ENCODE measurements at regions not wholly inside any gene's neighbourhood (a gene's known extent, or its start where the extent isn't known, plus 50 kb on each side); places are given as distances from the start of the nearest gene placed in this dataset.

DNA sequence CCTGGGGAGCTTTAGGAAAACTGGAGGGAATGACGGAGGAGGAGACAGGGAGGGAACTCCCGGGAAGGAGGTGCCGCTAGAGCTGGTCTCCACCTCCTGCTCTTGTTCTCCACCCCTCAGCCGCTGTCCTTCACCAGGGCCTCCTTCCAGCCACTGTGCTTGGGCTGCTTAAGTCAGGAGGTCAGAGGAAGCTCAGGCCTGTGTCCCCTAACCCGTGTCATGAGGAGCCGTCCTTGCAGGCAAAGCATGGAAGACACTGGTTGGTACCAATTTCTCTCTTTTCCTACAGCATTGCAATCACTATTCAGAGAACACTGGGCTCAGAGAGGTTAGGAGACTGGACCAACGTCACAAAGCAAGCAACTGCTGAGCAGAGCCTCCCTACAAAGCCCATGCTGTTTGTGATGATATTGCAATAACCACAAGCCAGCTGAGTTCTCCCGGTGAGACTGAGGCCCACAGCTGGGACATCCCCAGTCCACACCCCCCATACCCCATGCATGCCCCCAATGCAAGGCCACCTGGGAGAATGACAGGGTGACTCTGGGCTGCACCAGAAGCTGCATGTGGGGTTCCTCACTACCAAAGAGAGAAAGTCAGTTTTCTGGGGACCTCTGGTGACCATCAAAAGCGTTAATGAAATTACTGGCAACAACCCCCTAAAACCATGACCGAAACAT, 427.5 kb downstream of the NPHP4 start:
- no peak for ATAC-seq

DNA sequence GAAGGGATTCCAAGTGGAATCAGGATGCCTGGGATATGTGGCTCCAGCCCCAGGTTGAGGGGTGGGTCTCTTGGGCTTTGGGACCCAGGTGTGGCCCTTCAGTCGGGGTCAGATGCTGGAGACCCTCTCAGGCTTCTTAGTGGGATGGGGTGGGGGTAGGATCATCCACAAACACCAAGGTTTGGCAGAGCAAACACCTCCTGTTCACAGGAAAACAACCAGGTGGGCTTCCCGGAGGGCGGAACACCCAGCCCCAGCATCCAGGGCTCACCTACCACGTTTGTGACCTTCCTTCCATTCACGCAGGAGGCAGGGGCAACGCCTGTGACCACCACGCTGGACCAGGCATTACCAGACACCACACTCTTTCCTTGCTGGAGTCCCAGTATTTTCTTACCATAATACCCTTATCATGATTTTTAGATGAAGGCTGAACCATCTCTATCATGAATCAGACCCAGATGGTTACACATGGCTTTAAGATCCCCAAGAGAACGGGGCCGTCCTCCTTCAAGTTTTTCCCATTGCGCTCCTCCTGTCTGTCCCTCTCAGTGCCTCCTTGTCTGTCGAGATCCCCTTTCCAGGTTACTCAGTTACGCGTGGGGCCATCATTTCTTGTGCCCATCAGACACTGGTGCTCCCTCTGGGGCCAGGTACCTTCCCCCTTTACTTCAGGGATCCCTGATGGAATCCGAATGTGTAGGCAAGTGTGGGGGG, 428.2 kb downstream of the NPHP4 start:
- no peak for ATAC-seq

DNA sequence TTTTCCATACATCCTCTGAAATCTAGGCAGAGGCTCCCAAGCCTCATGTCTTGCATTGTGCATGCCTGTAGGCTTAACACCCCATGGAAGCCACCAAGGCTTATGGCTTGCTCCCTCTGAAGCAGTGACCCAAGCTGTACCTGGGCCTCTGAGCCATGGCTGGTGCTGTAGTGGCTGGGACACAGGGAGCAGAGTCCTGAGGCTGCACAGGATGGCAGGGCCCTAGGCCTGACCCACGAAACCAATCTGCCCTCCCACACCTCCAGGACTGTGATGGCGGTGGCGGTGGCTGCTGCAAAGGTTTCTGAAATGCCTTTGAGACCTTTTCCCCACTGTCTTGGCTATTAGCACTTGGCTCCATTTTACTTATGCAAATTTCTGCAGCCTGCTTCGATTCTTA, 429.5 kb downstream of the NPHP4 start:
- no peak for ATAC-seq

DNA sequence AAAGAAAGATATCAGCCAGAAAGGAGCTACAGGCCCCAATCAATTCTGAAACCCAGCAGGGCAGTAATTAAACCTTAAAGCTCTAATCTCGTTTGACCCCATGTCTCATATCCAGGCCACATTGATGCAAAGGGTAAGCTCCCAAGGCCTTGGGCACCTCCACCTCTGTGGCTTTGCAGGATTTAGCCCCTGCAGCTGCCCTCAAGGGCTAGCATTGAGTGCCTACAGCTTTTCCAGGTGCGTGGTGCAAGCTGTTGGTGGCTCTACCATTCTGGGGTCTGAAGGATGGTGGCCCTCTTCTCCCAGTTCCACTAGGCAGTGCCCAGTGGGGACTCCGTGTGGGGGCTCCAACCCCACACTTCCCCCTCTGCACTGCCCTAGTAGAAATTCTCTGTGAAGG, 429.9 kb downstream of the NPHP4 start:
- no peak for ATAC-seq

DNA sequence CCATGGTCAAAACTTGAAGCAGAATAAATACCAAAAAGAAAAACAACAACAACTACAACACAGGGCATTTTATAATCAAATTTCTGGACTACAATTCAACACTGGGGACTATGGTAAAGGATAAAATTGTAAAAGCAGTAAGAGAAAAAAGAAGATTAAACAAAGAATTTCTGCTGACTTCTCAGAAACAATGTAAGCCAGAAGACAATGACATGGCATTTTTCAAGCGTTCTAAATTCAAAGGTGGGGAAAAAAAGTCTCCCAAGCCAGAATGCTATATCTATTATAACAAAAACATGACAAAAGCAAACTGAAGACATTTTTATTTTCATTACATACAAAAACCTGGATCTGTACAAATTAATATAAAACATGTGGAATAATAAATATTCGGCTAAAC, 433.1 kb downstream of the NPHP4 start:
- ATAC-seq, result no peak

DNA sequence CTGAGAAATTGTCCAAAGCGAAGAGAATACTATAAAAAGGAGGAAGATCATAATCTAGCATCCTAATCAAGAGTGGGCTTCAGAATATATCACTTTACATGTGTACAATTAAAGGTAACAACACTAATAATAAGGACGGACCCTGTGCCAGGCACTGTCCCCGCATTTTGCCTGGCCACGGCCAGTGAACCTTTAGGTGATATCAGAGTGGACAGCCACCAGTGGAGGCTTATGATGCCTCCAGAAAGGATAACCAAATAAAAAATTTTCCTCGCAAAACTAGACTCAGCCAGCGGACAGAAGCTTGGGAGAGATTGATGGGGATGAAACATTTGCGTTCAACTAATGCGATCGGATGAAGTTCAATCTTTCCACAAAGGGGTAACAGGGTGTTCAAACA, 436.4 kb downstream of the NPHP4 start:
- no peak for ATAC-seq

DNA sequence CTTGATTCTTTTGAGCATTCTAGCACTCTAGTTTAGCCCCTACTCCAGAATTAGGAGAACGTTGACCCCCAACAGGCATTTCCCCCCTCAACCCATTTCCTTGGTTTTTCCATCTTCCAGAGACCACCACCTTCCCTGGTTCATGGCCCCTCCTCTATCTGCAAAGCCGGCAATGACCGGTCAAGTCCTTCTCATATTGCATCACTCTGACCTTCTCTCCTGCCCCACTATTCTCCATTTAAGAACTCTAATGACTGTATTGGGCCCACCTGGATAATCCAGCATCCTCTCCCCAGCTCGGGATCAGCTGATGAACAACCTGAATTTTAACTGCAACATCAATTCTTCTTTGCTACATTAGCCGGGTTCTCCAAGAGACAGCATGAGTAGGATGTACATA, 437.4 kb downstream of the NPHP4 start:
- no peak for ATAC-seq

DNA sequence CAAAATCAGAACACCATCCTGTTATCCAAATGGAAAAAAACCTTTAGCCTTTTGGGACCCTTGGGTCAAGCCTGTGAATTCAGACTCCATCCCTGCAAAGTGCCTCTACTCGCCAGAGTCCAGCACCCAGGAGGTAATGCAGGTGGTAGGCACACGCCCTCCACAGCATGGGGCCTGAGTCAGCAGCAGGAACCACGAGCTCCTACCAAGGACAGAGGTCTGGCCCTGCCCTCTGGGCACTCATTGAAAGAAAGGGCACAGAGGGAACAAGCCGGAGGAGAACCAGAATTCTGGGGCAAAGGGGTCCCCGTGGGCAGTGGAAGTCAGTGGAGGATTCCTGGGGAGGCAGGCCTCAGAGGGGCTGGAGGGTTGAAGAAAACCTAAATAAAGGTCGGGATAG, 438.1 kb downstream of the NPHP4 start:
- ATAC-seq, result no peak

DNA sequence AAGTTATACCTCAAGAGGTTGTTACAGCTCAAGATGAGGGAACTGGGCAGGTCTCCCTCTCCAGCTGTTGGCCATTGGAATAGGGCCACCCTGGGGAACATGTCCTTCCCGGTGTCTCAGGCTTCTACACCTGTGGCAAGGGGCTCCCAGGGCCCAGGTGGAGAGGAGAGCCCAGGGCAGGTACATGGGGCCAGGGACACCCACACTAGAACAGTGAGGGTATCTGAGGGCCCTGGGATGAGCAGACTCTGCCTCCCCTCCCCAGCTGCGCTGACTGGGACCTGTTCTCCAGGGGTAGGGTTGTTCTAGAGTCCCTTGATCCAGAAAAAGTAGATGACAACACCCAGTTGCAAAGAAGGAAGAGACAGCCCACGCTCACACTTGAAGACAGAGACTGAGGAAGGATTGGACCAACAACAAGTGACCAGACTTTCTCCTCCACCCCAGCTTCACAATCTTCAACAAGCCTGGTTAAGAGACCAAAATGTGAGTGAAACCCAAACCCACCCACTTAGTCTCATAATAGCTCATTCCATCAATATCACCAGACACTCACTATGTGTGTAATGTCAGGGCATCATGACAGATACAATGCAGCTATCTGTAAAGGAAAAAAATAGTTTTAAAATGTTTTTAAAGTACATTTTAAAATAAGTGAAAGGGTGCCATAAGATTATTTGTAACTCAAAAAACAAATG, 439.3 kb downstream of the NPHP4 start:
- no peak for ATAC-seq

DNA sequence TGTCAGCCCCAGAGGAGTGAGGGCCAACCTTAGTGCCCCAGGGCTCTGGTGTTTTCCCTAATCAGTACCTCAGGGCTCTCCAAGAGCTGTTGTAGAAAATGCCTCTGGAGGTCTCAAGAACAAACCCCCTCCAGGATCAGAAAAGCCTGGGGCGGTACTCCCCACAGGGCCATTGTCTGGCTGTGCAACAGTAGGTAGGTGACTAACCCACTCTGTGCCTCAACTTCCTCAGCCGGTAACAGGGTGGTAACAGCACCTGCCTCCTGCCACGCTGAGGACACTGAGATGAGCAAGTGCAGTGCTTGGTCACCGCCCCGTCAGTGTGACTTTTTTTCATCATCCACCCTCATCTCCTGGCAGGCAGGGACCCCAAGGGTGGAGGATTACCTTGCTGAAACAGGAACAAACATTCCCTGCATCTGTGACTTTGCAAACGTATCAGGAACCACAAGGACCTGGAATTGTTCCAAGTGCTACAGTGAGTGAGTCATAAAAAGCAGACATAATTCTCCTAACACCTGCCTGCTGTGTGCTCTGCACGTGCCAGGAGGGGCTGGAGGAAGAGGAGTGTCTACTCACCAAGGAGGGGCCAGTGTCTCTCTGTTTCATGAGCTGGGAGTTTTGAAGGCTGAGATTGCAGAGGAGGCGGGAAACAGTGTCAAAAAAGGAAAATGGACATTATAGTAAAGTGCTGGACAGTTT, 440.8 kb downstream of the NPHP4 start:
- no peak for ATAC-seq

DNA sequence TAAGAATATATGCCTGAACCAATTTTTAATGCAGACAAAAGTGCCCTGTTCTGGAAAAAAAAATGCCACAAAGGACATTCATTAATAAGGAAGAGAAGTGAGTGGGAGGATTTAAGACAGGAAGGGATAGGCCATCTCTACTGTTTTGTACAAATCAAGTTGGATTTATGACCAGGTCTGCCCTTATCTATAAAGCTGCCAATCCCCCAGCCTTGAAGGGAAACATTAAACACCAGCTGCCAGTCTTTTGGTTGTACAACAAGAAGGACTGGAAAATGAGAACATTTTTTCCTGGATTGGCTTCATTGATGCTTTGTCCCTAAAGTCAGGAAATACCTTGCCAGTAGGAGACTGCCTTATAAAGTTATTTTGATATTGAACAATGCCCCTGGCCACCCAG, 444.0 kb downstream of the NPHP4 start:
- ATAC-seq, result no peak

DNA sequence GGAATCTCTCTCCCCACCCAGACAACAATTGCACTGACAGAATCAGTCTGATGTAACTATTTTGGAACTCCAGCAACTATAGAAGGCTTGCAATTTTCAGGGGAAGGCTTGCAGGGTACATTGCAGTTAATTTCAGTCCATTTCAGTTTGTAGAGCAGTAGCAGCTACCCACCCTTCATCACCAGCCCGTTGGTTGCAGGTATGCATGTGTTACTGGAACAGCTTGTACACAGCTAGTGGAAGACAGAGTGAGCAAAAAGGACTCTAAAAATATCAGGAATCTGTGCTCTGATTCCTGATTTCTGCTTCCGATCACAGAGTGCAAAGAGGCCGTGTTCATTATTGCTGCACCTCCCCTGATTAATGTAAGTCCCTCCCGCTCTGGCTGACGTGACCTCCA, 449.0 kb downstream of the NPHP4 start:
- no peak for ATAC-seq

DNA sequence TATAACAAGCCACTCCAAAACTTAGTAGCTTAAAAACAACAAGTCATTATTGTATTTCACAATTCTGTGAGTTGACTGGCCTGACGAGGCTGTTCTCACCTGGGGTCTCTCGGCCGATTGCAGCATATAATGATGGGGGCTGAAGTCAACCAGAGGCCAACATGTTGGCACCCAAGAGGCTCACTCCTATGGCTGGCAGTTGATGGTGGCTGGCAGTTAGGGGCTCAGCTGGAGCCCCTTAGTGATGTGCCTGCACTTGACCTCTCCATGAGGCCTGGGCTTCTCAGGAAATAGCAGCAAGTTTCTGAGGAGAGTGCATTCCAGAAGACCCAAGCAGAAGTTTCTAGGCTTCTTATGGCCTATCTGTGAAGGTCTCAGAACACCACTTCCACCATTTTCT, 459.4 kb downstream of the NPHP4 start:
- ATAC-seq, result no peak

DNA sequence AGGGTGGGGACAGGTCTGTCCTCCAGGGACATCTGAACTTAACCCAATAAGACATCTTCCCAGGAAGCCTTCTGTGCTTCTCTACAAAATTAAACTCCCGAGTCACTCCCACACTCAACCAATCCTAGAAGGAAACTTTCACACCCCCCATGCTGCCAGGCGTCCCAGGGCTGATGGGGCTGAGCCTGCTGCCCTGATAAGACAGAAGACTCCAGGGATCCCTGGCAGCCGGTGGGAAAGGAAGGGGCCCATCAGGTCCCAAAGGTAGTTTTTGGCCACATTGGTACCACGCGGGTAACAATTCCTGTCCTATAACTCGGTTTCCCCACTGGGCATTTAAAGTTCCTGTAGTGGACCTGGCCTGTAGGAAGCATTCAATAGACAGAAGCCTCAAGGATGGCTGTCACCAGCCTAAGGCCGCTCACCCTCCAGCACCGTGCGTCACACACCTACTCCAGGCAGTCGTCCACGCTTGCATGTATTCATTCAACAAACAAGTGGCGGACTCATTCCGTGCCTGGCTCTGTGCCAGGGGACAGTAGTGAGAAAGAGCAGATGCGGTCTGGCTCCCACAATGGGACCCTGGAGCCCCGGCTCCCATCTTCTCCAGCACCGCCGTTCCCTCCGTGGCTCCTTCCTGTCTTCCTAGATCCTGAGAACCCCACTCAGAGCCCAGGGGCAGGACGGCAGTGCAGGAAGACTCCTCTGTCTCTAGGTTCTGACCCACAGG, 465.2 kb downstream of the NPHP4 start:
- no peak for ATAC-seq

DNA sequence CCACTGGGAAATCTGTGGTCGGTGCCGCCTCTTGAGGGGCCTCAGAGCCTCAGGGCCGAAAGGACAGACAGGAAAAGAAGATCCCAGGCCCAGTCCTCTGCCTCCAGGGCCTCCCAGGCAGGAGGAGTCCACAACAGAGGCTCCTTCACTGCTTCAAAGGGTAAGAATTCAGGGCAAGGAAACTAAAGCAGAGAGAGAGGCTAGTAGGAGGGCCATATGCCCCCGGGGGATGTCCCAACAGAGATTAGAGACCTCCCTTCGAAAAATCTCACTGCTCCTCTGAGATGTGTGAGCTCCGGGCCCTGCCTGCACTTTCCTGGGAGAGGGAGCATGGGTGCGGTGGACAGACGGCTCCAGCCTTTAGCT, 465.9 kb downstream of the NPHP4 start:
- ATAC-seq, result no peak

DNA sequence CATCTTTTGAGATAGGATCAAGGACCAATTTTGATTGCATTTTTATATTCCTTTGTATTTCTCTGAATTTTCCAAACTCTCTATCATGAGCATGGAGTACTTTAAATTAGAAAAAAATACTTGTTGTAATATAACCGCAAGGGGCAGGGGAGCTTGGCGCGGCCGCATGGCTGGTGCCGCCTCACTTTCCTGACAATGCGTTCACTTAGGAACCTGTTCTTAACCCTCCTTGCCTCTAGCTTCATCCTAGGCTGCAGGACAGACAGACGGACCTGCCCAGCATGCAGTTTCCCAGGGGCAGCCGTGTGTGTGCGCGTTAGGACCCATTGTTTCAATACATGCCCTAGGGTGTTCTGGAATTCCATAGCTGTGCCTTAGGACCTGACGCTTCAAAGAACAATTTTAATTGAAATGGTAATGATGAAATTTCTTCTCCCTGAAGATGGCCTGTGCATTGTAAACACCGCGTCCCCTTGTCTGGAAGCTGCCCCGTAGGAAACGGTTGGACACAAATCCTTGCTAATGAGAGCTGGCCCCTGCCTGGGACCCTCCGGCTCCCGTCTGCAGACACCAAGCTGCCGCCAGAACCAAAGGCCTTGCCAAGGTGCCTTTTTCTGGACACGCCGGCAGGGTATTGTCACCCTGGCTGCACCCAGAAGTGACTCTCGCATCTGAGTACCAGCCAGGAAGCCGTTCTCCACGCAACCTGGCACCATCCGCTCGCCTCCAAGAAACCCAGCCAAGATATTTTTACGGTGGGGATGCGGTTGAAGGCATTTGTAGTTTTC, 466.4 kb downstream of the NPHP4 start:
- no peak for ATAC-seq

DNA sequence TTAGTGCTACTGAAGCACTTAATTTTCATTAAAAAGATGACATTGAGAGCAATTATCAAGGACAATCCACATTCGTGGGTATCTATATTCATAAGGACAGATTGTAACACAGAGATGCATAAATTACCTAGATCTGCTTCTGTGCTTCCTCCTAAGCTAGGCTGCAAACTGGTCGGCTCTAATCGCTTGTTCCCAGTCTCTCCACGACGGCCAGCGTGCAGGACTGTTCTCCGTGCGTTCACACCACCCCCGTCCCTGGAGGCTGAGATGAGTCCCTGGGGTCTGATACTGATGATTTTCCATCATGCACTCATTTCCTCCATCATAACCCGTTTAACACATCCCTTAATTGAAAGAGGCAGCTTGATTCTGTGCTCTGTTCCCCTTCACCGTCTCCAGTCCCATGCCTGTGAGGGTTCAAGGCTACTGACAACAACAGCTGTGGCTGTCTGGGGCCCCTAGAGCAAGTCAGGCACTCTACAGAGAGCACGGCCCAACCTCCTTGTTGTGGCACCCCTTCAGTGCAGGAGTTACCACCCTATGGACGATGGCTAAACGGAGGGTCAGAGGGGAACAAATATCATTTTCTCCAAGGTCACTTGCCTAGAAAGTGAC, 469.6 kb downstream of the NPHP4 start:
- ATAC-seq, result no peak

DNA sequence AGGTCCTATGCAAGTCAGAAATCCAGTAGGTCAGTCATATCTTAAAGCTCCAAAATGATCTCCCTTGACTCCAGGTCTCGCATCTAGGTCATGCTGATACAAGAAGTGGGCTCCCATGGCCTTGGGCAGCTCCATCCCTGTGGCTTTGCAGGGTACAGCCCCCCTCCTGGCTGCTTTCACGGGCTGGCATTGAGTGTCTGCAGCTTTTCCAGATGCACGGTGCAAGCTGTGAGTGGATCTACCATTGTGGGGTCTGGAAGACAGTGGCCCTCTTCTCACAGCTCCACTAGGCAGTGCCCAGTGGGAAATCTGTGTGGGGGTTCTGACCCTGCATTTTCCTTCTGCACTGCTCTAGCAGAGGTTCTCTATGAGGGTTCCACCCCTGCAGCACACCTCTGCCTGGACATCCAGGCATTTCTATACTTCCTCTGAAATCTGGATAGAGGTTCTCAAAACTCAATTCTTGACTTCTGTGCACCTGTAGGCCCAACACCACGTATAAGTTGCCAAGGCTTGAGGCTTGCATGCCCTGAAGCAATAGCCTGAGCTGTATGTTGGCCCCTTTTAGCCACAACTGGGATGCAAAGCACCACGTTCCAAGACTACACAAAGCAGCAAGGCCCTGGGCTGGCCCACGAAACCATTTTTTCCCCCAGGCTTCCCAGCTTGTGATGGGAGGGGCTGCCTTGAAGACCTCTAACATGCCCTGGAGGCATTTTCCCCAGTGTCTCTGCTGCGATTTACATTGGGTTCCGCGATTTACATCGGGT, 472.7 kb downstream of the NPHP4 start:
- no peak for ATAC-seq

DNA sequence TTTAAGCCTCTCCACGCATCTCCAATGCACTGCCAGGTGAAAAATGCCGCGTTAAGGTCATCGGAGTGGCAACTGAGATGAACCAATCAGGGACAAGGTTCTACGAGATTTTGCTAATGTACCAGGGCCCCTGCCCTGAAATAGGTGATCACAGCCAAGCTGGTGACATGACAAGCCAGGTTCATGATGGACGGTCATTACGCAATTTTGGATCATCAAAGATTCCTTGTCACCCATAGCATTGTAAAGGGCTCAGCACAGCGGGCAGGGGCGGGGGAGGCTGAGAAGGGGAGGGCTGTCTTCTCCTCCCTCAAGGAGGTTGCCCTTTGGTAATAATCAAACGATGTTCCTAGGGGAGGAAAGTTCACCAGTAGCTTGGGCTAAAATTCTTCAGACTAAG, 475.5 kb downstream of the NPHP4 start:
- ATAC-seq, result no peak

DNA sequence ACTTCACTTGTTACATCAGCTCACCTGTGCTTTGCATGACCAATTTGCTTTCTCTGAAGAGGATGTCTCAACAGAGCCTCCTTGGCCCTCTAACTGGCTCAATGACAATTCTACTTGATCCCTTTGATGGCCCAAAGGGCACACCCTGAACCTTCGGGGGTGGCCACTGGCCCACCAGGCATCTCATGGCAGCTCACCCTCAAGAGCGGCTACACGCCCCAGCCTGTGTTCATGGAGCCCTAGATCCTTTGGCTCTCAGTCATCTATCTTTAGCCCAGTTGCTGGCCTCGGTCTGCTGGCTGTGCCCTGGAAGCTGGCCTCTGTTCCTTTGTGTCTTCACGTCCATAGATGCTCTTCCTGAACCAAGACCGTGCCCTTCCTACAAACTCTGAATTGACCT, 476.7 kb downstream of the NPHP4 start:
- no peak for ATAC-seq
